Fibroblast of gingiva (primary cell): ENCODE measurements at regions not wholly inside any gene's neighbourhood (a gene's known extent, or its start where the extent isn't known, plus 50 kb on each side); places are given as distances from the start of the nearest gene placed in this dataset.

ENCODE experiments used
- DNase-seq: peaks from one replicate; pipeline ENCODE4 v3.0.0-alpha.2; 2011; ENCODE audit warnings: low read depth

DNA sequence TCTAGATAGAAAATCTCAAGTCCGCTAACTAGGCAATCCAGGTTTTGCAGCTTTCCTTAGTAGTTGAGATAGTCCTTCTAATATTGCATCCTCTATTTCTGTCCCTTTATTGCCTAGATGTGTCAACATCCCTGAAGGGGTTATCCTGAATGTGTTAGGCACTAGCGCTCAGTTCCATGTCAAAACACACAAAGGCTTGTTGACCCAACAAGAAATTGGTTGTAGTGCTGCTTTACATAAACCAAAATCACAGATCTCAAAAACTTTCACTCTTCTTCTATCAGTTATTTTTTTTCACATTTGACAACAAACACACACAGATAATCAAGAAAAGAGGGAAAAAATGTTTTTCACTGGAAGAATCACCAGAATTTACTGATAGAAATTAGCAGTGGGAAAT lies 51.4 kb upstream of the SOX2 start:
- no peak for DNase-seq

DNA sequence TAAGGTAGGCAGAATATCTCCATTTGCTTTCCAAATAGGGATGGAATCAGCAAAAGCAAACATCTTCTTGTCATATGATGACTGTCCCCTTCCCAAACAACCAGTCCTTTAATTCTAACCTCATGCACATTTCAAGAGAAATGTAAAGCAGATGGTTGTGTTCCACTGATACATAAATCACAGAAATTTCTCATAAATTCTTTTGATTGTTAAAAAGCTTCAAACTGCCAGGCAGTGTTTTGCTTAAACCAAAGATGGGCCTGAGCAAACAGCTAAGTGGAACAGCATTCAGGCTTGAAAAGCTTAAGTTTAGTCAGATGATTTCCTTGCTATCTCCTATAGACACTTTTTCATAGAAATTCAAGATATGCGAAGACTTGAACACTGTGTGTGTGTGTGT lies 74.3 kb upstream of the SOX2 start:
- no peak for DNase-seq

DNA sequence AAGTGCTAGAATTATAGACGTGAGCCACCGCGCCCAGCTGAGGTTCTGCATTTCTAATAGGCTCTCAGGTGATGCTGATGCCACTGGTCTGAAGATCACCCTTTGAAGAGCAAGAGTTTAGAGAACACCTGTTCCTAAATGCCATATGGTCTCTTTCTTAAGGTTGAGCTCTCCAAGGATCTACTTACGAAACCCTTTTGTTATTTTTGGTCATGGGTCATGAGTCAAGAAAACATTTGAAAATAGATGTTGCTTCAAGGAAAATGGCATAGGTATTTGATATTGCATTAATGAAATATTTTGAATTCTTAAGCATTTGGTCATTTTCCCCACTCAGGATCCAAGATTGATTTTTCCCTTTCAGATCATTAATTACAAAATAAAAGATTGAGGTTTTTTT lies 74.7 kb upstream of the SOX2 start:
- no peak for DNase-seq

DNA sequence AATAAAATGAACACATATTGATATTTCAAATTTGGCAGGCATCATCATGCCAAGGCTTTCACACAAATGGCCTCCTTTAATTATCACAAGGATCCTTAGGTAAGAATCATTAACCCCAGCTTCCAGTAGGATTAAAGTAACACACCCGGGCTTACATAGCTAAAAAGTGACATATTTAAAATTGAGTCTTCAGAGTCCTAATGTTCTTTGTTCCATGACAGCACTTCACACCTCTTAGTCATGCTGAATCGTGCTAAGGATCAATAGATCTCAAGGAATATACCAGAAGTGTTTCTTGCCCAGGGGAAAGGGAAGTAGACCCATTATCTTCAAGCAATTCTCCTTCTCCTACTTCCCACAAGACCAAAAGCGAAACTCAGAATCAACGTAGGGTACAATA lies 76.6 kb upstream of the SOX2 start:
- no peak for DNase-seq

DNA sequence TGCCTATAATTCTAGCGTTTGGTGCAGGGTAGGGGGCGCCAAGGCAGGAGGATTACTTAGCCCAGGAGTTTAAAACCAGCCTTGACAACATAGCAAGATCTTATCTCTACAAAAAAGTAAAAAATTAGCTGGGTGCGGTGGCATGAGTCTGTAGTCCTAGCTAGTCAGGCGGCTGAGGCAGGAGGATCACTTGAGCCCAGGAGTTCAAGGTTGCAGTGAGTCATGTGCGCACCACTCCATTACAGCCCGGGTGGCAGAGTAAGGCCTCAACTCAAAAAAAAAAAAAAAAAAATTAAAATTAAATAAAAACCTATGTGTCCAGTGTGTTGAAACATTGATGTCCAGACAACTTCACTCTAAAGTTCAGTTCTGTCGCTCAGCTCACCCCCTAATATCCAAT lies 78.2 kb upstream of the SOX2 start:
- no peak for DNase-seq

DNA sequence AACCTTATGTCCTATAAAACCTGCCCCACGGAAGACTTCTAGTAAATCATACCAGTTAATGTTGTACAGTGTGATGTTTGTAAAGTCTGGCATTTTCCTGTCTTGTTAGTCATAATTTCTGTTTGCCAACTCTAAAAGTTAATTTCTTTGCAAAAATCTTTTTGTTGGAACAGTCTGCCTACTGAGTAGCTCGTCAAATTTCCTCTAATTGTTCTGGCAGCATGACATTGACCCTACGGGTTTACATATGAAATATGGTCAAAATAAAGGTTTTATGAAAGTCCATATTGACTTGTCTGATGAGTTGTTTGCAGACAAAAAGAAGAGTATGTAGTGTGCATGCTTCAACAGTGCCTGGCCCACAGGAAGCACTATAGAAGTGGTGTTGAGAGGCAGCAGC lies 79.8 kb upstream of the SOX2 start:
- DNase-seq: no peak

DNA sequence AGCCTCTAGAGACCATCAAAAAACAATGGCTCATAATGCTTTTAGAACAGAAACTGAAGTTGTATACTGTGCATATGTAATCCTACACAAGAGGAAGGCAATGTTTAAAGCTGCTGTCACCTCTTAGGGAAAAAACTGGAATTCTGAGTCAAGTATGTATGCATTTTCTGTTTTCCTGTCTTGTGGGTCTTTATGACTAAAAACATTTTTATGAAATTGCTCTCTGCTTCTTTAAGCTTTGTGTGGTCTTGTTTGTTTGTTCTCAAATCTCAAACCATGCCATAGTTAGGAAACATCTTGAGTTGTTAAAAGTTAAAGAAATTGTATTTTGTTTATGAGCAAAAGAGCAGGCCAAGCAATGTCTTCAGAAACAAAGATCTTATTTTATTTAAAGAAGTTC lies 80.9 kb upstream of the SOX2 start:
- DNase-seq: no peak

DNA sequence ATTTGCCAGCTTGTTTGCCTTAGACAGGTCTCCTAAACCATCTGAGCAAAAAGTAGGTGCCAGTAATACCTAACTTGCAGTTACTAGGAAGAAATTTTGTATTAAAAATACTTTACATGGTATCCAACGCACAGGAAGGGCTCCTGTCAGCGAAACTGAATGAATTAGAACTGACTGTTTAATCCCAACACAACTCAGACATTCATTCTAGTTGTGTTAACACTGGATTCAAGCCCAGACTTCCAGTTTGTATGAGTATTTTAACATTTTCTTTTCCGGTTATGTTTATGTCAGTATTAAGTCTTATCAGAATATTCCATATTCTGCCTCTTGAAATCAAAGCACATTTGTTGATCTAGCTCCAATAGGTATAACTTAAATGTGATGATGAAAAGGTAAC lies 82.0 kb upstream of the SOX2 start:
- no peak for DNase-seq

DNA sequence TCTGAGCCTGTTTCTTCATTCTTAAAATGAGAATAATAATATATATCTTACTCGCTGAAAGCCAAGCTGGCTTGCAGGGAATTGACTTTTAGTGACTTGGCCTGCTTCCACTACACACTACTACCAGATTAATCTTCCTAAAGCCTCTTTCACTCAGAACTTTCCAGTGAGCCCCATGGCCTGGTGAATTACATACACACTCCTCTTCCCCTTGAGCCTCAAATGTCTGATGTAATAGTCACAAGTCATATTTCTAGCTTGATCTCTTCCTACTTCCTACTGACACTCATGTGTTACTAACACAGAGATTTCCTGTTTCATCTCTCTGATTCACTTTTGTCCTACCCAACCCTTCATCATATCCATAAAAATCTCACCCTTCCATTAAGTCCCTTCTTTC lies 82.7 kb upstream of the SOX2 start:
- DNase-seq: no peak

DNA sequence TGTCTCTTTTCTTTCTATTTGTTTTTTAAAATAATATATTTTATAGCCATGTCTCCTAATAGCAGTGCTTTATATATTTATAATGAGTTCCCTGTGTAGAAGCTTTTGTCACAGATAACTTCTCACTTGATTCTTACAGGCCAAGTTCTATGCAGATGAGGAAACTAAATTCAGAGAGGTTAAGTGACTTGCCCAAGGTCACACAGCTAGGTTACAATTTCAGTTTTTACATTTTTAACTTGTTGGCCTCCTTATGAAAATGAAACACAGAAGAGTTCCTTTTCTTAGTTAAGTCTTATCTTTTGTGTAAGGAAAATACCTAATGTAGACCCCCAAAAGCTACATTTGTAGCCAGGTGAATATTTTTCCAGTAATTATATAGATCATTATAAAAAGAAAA lies 83.3 kb upstream of the SOX2 start:
- no peak for DNase-seq

DNA sequence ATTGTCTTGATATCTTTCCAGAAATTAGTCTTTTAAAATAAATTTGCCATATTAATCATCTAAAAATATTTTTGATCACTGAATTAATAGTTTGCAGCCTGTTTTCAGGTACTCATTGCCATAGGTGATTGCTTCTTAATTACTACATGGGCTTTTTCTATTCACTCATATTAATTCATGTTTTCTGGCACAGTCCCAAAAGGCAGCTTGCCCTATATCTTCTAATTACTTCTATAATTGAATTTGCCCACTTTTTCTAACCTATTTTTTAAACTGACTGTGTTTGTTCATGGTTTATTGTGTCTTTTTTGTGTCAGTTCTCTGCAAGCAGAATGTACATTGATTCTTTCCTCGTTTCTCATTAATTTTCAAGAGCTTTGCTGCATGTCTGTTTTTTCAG lies 85.7 kb upstream of the SOX2 start:
- no peak for DNase-seq

DNA sequence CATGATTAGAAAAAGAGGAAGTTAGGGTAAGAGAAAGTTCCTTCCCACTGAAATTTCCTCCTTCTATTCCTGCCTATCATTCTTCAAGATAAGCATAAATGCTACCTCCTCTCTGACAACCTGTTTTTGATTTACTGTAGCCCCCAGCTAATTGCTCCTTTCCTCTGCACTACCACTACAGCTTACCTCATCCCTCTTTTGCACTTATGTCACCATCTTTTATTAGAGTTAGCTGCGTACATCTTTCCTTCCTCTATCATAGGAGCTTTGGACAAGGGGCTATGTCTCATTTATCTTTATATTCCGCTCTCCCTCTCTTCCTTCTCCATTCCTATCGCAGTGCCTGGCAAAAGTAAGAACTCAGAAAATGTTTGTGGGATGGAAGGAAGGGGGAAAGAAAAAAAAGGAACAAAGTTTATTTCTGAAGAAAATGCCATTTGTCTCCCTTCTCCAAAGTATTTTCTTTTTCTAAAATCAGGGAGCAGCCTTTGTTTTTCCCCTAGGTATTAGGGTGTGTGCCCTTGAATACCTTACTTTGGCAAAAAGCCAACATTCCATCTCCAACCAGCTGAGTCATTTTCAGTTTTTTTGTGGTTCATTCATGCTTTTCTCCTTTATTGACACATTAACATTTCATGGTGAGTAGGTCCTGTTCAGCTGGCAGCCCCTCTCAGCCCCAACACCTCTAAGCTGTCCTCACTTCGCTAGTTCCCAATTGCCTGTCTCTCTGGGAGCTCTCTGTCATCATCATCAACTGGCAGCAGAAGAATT lies 87.6 kb upstream of the SOX2 start:
- no peak for DNase-seq

DNA sequence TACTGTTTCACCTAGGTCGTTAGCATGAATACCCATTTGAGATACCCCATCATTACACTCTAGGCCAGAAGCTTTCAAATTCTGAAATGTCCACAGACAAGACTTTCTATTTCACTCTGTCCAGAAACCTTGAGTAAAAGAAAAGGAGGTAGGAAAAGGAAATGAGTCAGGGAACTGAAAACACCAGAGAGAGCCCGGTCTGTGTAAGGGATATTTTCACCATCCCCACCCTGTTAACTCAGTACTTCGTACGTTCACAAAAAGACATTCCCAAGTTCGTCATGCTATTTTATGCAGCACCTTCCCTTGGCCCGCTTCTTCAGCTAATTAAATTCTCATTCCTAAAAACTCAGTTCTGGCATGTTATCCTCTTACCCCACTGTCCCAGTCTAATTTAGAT lies 89.4 kb upstream of the SOX2 start:
- DNase-seq: no peak

DNA sequence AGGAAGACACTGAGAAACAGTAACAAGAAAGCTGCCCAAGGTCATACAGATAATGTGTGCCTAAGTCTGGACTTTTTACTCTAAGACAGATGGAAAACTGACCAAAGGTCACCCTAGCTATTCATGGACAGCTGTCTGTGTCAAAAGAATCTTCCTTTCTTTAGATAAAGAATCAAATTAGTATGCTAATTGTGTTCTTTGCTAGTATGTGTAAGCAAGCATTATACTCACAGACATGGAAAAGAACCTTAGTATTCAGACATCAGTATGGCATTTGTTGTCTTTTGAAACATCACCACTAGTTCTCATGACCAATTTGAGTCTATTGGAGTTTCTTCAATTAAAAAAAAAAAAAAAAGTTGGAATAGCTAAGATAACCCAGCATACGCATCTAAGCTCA lies 91.8 kb upstream of the SOX2 start:
- DNase-seq: no peak

DNA sequence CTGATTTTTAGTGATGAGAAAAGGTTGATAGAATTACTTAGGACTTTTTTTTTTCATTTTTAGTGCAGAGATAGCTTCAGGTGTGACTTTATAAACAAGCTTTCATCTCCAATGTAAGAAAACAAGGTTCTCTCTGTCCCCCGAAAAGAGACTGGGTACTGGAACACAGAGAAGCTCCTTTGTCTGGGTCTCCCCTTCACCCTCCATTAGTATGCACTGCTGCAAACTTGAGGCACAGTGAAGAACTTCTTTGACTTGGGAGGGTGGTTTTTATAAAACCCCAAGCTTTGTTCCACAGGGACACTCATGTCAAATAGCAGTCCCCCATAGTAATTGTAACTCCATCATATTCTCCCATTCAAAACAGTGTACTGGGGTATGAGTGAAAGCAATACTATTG lies 93.5 kb upstream of the SOX2 start:
- DNase-seq: no peak

DNA sequence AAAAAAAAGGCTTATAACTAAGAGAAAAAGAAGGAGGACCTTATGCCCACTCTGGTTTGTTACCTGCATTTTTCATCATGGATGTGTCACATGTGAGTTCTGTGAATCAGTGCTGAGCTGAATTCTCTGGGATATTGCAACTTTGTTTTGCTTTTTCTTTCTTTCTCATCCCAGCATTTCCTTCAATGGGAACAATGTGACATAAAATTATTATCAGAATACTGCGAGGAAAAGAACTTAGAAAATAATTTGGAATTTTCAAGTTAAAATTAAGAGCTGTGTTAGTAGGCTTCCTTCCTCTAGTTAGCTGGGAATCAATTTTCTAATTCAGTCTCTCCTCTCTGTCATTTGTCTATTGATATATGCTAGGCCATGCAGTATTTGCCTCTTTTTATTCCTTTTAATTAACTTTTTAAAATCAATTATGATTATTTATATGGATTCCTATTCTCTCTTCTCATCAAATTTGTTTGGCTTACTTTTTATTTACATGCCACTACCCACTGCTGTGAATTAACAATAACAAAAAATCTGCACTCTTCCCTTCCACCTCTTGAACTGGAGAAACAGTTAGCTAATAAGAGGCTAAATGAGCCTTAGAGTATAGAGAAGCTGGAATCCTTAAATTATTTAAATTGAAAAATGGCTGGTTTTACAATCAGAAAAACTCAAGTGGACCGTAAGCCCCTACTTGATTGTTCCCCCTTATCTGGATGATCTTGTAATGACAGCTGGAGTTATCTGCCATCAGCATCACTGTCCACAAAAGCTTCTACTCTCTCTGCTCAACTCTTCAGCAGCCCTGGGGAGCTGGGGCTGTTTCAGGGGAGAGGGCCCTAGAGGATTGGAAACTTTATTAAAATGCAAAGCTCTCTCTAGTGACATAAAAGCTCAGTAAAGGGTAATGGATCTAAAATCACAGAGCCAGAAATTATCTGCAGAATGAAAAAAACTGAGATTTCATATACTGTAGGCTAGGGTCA lies 95.3 kb upstream of the SOX2 start:
- no peak for DNase-seq

DNA sequence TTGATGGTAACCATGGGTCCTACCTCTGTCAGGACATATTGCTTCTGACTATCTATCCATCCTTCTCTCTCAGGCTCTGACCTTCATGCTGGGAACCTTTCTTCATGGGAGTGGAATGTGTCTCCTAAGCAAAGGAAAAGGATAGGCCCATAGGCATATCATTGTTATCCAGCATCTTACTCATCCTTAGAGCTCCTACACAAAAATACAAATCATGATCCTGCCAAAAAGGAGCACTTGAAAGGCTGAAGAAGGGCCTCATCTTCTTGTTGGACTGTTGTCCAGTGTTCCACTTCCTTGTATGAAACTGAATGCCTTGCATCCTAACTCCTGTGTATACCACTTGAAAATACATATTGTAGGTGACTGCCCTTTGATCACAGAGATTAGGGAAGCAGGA lies 96.1 kb upstream of the SOX2 start:
- DNase-seq: no peak

DNA sequence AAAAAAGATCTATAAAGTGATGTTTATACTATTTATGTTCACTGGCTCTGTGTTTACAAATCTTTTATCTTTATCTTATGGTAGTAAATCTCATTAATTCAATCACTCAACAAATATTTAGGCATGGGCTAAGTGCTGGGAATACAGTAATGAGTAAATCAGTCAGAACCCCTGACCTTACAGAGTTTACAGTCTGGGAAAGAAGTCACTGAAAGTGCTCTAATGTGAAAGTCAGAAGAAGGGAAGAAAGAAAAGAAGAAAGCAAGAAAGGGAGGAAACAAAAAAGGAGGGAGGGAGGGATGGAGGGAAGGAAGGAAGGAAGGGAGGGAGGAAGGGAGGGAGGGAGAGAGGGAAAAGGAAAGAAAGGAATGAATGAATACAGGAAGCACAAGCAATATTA lies 96.8 kb upstream of the SOX2 start:
- DNase-seq: no peak

DNA sequence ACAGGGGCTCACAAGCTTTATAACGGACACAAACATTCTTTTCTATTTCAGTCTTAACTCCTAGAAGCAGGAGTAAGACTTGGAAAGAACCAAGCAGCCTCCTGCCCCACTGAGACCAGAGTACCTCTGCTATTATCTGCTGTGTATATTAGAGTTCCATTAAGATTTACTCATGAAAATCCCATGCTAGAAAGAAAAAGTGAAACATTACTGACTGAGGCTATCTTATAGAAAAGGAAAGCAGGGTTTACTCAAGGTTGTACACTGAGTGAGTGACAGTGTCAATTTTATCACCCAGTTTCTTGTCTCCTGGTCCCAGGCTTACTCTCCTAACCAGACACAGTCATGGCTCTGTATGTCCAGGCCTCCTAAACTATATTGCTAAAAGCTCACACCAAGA lies 97.9 kb upstream of the SOX2 start:
- DNase-seq: no peak

DNA sequence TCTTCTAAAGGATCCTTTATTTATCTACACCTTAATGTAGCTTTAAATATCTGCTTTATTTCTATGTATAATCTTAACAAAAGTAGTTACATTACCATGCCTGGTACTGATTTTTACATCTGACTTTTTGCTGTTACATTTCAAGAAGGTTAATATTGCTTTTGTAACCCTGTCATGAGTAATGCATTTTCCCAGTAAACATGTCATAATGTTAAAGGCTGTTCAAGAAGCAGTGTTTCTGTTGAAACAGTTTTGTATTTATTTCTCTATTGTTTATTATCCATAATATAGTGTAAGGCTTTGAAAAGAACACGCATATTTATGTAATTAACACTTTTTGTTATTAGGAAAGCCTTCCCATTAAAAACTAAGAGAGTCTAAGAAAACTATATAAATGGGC lies 98.5 kb upstream of the SOX2 start:
- DNase-seq: no peak

DNA sequence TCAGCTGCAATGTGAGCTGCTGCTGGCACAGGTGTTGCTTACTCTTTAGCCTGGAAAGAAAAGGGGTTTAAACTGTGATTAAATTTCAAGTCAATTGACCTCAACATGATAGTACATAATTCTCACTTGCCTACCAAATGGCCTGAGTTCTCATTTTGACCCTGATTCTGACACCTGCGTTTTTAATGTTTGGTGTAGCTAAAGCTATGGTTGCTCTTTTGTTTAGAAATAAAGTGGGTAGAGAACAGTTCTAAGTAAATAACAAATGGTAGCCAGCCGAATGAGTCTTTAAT lies 100.8 kb upstream of the SOX2 start:
- no peak for DNase-seq

DNA sequence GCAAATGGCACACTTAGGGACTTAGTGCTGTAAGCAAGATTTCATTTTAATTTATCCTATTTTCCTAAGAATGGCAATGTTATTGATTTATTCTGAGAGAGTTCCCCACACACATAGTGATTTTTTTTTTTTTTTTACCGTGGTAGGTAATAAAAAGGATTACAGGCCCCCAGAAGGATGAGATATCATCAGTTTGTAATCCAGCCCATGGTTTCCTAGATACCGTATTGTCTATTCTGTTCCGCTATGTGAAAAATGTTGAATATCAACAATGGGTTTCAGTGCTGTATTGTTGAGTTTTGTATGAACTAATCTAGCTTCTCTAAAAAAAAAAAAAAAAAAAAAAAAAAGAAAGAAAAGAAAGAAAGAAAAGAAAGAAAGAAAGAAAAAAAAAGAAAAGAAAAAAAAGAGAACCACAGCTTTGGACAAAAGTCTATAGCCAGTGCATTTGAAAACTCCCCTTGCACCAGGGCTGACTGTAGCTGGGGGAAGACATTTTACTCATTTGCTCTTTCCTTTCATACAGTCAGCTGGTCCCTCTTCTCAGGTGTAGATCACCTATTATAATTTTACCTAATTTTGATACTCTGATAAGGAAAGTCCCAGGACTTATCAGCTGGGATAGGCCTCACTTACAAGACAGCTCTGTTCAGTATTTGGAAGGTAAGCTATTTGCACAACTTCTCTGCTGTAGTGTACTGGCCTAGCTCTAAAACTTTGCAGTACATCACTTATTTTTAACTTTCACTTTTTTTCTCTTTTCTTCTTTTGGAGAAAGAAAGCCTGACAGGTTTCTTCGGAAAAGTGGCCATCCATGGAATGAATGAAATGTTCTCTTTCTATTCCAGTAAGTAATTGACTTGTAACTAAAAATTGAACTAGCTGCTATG lies 101.4 kb upstream of the SOX2 start:
- DNase-seq: no peak
